ENCODE measurements at regions not wholly inside any gene's neighbourhood (a gene's known extent, or its start where the extent isn't known, plus 50 kb on each side); places are given as distances from the start of the nearest gene placed in this dataset.

DNA sequence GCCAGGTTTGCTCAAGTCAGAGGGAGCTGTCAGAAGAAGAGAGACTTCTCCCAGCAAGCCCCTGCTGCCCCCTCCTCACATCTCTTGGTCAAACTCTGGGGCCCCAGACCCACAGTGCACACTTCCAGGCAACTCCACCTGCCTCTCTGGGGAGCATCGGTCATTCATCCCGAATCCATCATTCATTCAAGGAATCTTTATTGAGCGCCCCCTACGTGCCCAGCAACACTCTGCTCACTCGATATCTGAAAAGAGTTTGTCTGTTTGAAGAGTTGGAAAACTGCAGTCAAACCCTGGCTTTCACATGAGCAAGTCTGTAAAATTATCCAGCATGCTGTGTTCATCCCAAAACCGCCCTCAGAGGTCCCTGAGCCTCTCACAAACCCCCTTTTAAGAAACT is 66.2 kb downstream of the PRR18 start:
- H2BK15ac ChIP-seq (ENCODE audit: low read length): no peak overlapping the region
- H3K14ac ChIP-seq (ENCODE audit: insufficient read length): no peak overlapping the region
- H3K9me3 ChIP-seq (ENCODE audit: insufficient read depth in 2 of 2, low read depth in 1 of 2, low read length in 1 of 2): no peaks in the 10 kb centered on the region
- H3K36me3 ChIP-seq (ENCODE audit: control insufficient read depth in 2 of 4, insufficient read depth in 4 of 4, low read length in 3 of 4): no peaks in the 10 kb centered on the region
- ChIA-PET POLR2A (ENCODE audit: partially characterized antibody) (no interaction called here), CTCF (ENCODE audit: partially characterized antibody) (interaction anchor here (0.9 to 1.9 kb wide), 10 partner anchors 9 to 159 kb away, joined by 3 to 12 read pairs (median 4); no protein-coding TSS in a partner anchor)
- no peak overlapping the region for H3K18ac ChIP-seq (ENCODE audit: extremely low read depth, low read length)
- H3K9ac ChIP-seq (replicated peaks in 1 of 4; ENCODE audit: extremely low read depth in 1 of 4, low read depth in 3 of 4, low read length in 3 of 4): no peak overlapping the region
- H2AFZ ChIP-seq (ENCODE audit: low read length): no peak overlapping the region
- no peak overlapping the region for H3K23ac ChIP-seq (ENCODE audit: insufficient read length)
- H4K8ac ChIP-seq (ENCODE audit: extremely low read depth, insufficient read depth, low read length): no peak overlapping the region
- FAIRE-seq (no peak), DNase-seq (ENCODE audit: low read depth in 1 of 2, low spot score in 2 of 2) (no peak)
- H4K20me1 ChIP-seq (replicated peaks in 1 of 2; ENCODE audit: control insufficient read depth in 1 of 2, insufficient read depth in 2 of 2, low read length in 2 of 2): no peaks in the 10 kb centered on the region
- H3K4me1 ChIP-seq (replicated peaks in 1 of 4; ENCODE audit: control insufficient read depth in 3 of 4, insufficient read depth in 4 of 4, low read length in 3 of 4): peaks cover 0 to 5% (median 0%) of the 10 kb centered on the region in 4 experiments; a peak in 2 of 7 replicates
- no peak overlapping the region for H4K91ac ChIP-seq (replicated peaks; ENCODE audit: insufficient read length, low read length)
- no peak overlapping the region for H3K27ac ChIP-seq (ENCODE audit: low read depth, low read length)
- peaks cover 0 to 2% (median 0%) of the 10 kb centered on the region in 4 experiments; a peak in 2 of 7 replicates for H3K27me3 ChIP-seq (replicated peaks in 1 of 4; ENCODE audit: control insufficient read depth in 3 of 4, extremely low read depth in 1 of 4, insufficient read depth in 3 of 4, low read length in 3 of 4)
- H4K5ac ChIP-seq (ENCODE audit: insufficient read length, low read depth, low read length): no peak overlapping the region
- WGBS, 2 experiments (ENCODE audit: extremely low coverage in 1 of 2, insufficient coverage in 1 of 2, insufficient read length in 1 of 2, insufficient replicate concordance in 2 of 2, low coverage in 1 of 2, low lambda C conversion rate in 2 of 2, missing lambda C conversion rate in 1 of 2): 74% methylated on average over 6 of the region's 6 CpGs; no CpG with 5 or more reads in 1 of the 2 experiments
- no peak overlapping the region for H2AK5ac ChIP-seq (ENCODE audit: low read depth, low read length)
- H3K23me2 ChIP-seq (ENCODE audit: low read depth, low read length): no peaks in the 10 kb centered on the region
- no peaks in the 10 kb centered on the region for H3K79me2 ChIP-seq (ENCODE audit: control insufficient read depth in 1 of 2, insufficient read depth in 2 of 2, low read length in 2 of 2)
- no peaks in the 10 kb centered on the region for H3K79me1 ChIP-seq (ENCODE audit: low read depth, low read length)
- no peak overlapping the region for H3K4ac ChIP-seq (replicated peaks; ENCODE audit: insufficient read length, low read depth, low read length)
- H3K4me3 ChIP-seq (ENCODE audit: extremely low read depth in 1 of 4, insufficient read depth in 2 of 4, low read depth in 3 of 4, low read length in 4 of 4): no peak overlapping the region
- H2BK120ac ChIP-seq (replicated peaks; ENCODE audit: low read depth, low read length): no peak overlapping the region
- H2BK12ac ChIP-seq (ENCODE audit: low read depth, low read length): no peak overlapping the region
- no peak overlapping the region for H3K56ac ChIP-seq (replicated peaks; ENCODE audit: insufficient read length, low read depth, low read length)
- TF ChIP-seq, protein P1, sequence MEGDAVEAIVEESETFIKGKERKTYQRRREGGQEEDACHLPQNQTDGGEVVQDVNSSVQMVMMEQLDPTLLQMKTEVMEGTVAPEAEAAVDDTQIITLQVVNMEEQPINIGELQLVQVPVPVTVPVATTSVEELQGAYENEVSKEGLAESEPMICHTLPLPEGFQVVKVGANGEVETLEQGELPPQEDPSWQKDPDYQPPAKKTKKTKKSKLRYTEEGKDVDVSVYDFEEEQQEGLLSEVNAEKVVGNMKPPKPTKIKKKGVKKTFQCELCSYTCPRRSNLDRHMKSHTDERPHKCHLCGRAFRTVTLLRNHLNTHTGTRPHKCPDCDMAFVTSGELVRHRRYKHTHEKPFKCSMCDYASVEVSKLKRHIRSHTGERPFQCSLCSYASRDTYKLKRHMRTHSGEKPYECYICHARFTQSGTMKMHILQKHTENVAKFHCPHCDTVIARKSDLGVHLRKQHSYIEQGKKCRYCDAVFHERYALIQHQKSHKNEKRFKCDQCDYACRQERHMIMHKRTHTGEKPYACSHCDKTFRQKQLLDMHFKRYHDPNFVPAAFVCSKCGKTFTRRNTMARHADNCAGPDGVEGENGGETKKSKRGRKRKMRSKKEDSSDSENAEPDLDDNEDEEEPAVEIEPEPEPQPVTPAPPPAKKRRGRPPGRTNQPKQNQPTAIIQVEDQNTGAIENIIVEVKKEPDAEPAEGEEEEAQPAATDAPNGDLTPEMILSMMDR (IDR thresholded peaks at IDR 0.05; ENCODE audit: control extremely low read depth in 1 of 3, insufficient read depth in 1 of 3, low read depth in 1 of 3, low read length in 3 of 3): peak in 2 of 3 experiments; percentile 4 to 34; a peak in 2 of 4 replicates
- TF ChIP-seq CBX8 (IDR thresholded peaks at IDR 0.05; ENCODE audit: borderline replicate concordance, low read depth, low read length): no peak
- no peak overlapping the region for H2BK20ac ChIP-seq (ENCODE audit: low read length)
- no peak overlapping the region for H2BK5ac ChIP-seq (ENCODE audit: low read depth, low read length)
- no peak overlapping the region for H3K4me2 ChIP-seq (ENCODE audit: insufficient read depth in 1 of 2, low read depth in 2 of 2, low read length in 2 of 2)
